NB4 (cell line): ENCODE measurements at regions not wholly inside any gene's neighbourhood (a gene's known extent, or its start where the extent isn't known, plus 50 kb on each side); places are given as distances from the start of the nearest gene placed in this dataset.

ENCODE experiments used
- DNase-seq: peaks from one replicate; pipeline ENCODE4 v3.0.0; 2010; ENCODE audit warnings: low read depth
- H3K4me3 ChIP-seq: one replicate; pipeline ENCODE4 v1.5.1; 2011; ENCODE audit warnings: mild to moderate bottlenecking, low read depth, low read length, moderate library complexity
- CTCF ChIP-seq: IDR thresholded peaks from one replicate; pipeline ENCODE4 v1.5.1; 2012; ENCODE audit warnings: low read depth, low read length
- MAX ChIP-seq: IDR thresholded peaks from 2 replicates; pipeline ENCODE4 v1.6.1; 2011; ENCODE audit warnings: low read depth, low read length
- MYC ChIP-seq: IDR thresholded peaks from 2 replicates; pipeline ENCODE4 v1.6.1; 2011; ENCODE audit warnings: low read depth, low read length
- POLR2A ChIP-seq: IDR thresholded peaks from 2 replicates; pipeline ENCODE4 v1.6.1; 2011; ENCODE audit warnings: mild to moderate bottlenecking; ENCODE audit not compliant: insufficient read length; ENCODE audit errors: extremely low read depth

GRCh38 chrX:8864161-8864560 lies 63.0 kb upstream of the FAM9A start:
- DNase-seq: no peak
- TF ChIP-seq MAX: no peak
- TF ChIP-seq MYC: no peak
- TF ChIP-seq CTCF: no peak
- TF ChIP-seq POLR2A: no peak
- H3K4me3 ChIP-seq: no peak overlapping the region

GRCh38 chrX:8861908-8862307 lies 60.7 kb upstream of the FAM9A start:
- no peak for DNase-seq
- TF ChIP-seq MAX (no peak), POLR2A (no peak), MYC (no peak), CTCF (no peak)
- H3K4me3 ChIP-seq: no peak overlapping the region

- DNase-seq: no peak
Observed at GRCh38 chrX:8851231-8851886, 50.2 kb upstream of the FAM9A start.

More at GRCh38 chrX:8851231-8851886, 50.2 kb upstream of the FAM9A start:
- TF ChIP-seq MAX: no peak
- no peak for TF ChIP-seq MYC
- TF ChIP-seq POLR2A: no peak
- no peak for TF ChIP-seq CTCF
- no peak overlapping the region for H3K4me3 ChIP-seq
